ENCODE measurements at regions not wholly inside any gene's neighbourhood (a gene's known extent, or its start where the extent isn't known, plus 50 kb on each side); places are given as distances from the start of the nearest gene placed in this dataset.

GRCh38 chr16:85355515-85355837 is 243.2 kb upstream of the CIBAR2 start:
- no peaks in the 10 kb centered on the region for H3K79me2 ChIP-seq (ENCODE audit: insufficient read depth, low read length)
- H3K36me3 ChIP-seq (ENCODE audit: insufficient read depth, low read length) = no peaks in the 10 kb centered on the region
- H3K4me2 ChIP-seq (ENCODE audit: low read depth, low read length, poor library complexity, severe bottlenecking) = no peak overlapping the region
- no peaks in the 10 kb centered on the region for H3K4me1 ChIP-seq (ENCODE audit: insufficient read depth, low read length, poor library complexity, severe bottlenecking)
- no peak overlapping the region for H3K9ac ChIP-seq (ENCODE audit: low read depth, low read length, poor library complexity, severe bottlenecking)
- TF ChIP-seq CTCF (conservative IDR thresholded peaks at IDR 0.05; ENCODE audit: low read length) (no peak), EZH2phosphoT487 (IDR thresholded peaks at IDR 0.05; ENCODE audit: borderline replicate concordance) (no peak)
- H3K9me2 ChIP-seq (replicated peaks; ENCODE audit: low read depth, low read length) = no peaks in the 10 kb centered on the region
- H4K20me1 ChIP-seq (ENCODE audit: insufficient read depth, low read length, poor library complexity, severe bottlenecking) = no peaks in the 10 kb centered on the region
- H2AFZ ChIP-seq (ENCODE audit: low read length) = no peak overlapping the region
- H3K9me3 ChIP-seq (ENCODE audit: insufficient read depth, low read depth, low read length) = no peaks in the 10 kb centered on the region
- H3F3A ChIP-seq (ENCODE audit: low read depth) = no peaks in the 10 kb centered on the region
- no peaks in the 10 kb centered on the region for H3K27me3 ChIP-seq (ENCODE audit: insufficient read depth, low read length, poor library complexity, severe bottlenecking)
- H3K4me3 ChIP-seq (ENCODE audit: low read length, poor library complexity, severe bottlenecking) = no peak overlapping the region

GRCh38 chr16:85356157-85356556 is 243.9 kb upstream of the CIBAR2 start:
- Histone ChIP-seq H4K20me1 (ENCODE audit: insufficient read depth, low read length, poor library complexity, severe bottlenecking) (no peaks in the 10 kb centered on the region), H3K27me3 (ENCODE audit: insufficient read depth, low read length, poor library complexity, severe bottlenecking) (no peaks in the 10 kb centered on the region), H3K9me2 (replicated peaks; ENCODE audit: low read depth, low read length) (no peaks in the 10 kb centered on the region), H3K36me3 (ENCODE audit: insufficient read depth, low read length) (no peaks in the 10 kb centered on the region), H3K9ac (ENCODE audit: low read depth, low read length, poor library complexity, severe bottlenecking) (no peak overlapping the region), H2AFZ (ENCODE audit: low read length) (no peak overlapping the region), H3K9me3 (ENCODE audit: insufficient read depth, low read depth, low read length) (no peaks in the 10 kb centered on the region), H3K4me3 (ENCODE audit: low read length, poor library complexity, severe bottlenecking) (no peak overlapping the region), H3K4me1 (ENCODE audit: insufficient read depth, low read length, poor library complexity, severe bottlenecking) (no peaks in the 10 kb centered on the region), H3K4me2 (ENCODE audit: low read depth, low read length, poor library complexity, severe bottlenecking) (no peak overlapping the region), H3F3A (ENCODE audit: low read depth) (no peaks in the 10 kb centered on the region), H3K79me2 (ENCODE audit: insufficient read depth, low read length) (no peaks in the 10 kb centered on the region)
- TF ChIP-seq EZH2phosphoT487 (IDR thresholded peaks at IDR 0.05; ENCODE audit: borderline replicate concordance) = no peak
- TF ChIP-seq CTCF (conservative IDR thresholded peaks at IDR 0.05; ENCODE audit: low read length) = no peak

- Histone ChIP-seq H3K4me2 (ENCODE audit: low read depth, low read length, poor library complexity, severe bottlenecking) (no peak overlapping the region), H3K9me3 (ENCODE audit: insufficient read depth, low read depth, low read length) (no peaks in the 10 kb centered on the region), H3K9me2 (replicated peaks; ENCODE audit: low read depth, low read length) (no peaks in the 10 kb centered on the region), H3K27me3 (ENCODE audit: insufficient read depth, low read length, poor library complexity, severe bottlenecking) (no peaks in the 10 kb centered on the region), H3K4me1 (ENCODE audit: insufficient read depth, low read length, poor library complexity, severe bottlenecking) (no peaks in the 10 kb centered on the region), H3K36me3 (ENCODE audit: insufficient read depth, low read length) (no peaks in the 10 kb centered on the region), H3K9ac (ENCODE audit: low read depth, low read length, poor library complexity, severe bottlenecking) (no peak overlapping the region), H4K20me1 (ENCODE audit: insufficient read depth, low read length, poor library complexity, severe bottlenecking) (no peaks in the 10 kb centered on the region), H2AFZ (ENCODE audit: low read length) (no peak overlapping the region), H3K4me3 (ENCODE audit: low read length, poor library complexity, severe bottlenecking) (no peak overlapping the region), H3K79me2 (ENCODE audit: insufficient read depth, low read length) (no peaks in the 10 kb centered on the region), H3F3A (ENCODE audit: low read depth) (no peaks in the 10 kb centered on the region)
- TF ChIP-seq CTCF (conservative IDR thresholded peaks at IDR 0.05; ENCODE audit: low read length) (no peak), EZH2phosphoT487 (IDR thresholded peaks at IDR 0.05; ENCODE audit: borderline replicate concordance) (no peak)
Observed at GRCh38 chr16:85357323-85357722, 245.1 kb upstream of the CIBAR2 start.

Data from Loucy (cell line).